ENCODE measurements at regions not wholly inside any gene's neighbourhood (a gene's known extent, or its start where the extent isn't known, plus 50 kb on each side); places are given as distances from the start of the nearest gene placed in this dataset.

DNA sequence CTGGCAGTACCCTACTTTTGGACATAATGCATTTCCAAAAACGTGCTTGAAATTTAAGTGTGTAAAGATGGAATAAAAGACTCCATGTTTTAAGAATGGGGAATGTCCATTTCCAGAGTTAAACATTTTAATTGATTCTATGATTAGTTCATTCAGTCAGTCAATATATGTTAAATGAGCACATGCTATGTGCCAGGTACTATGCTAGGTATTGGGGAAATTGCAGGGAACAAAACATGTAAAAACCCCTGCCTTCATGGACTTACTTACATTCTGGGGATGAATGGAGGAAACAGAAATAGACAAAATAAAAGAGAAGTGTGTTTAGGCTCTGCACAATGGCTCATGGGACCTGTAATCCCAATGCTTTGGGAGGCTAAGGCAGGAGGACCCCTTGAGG lies 288.6 kb downstream of the MTX2 start:
- Mint-ChIP-seq H3K36me3 (ENCODE audit: low read depth) (no peaks in the 10 kb centered on the region), H3K27me3 (peaks cover 51% of the 10 kb centered on the region), H3K9me3 (no peaks in the 10 kb centered on the region), H3K27ac (no peak overlapping the region), H3K4me1 (peaks cover 11% of the 10 kb centered on the region), H3K4me3 (no peak overlapping the region)
- no peak for DNase-seq
- intact Hi-C loops (cut with micrococcal nuclease) = no loop called here

DNA sequence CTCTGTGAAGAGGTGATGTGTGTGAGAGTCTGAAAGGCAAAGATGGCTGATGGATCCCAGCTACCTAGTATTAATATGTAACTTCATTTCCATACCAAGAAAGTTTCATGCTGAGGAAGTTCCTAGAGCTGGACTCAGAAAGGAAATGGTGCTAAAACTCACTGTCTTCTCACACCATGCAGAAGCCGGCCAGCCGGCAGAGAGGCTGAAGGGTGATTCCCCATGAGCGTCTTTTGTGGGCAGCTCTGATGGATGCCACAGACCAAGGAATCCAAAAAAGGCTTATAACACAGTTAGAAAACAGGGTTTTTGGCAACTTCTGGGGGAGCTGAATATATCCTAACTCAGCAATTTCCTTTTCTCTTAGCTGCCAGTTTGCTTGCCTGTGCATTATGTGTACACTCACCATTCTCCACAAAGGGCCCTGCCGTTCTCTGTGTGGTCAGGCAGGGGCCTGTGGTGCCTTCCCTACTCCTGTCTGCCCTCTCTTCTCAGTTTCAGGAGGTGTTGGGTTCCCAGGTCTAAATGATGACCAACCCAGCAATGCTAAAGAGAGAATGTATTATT lies 289.4 kb downstream of the MTX2 start:
- intact Hi-C loops (cut with micrococcal nuclease) = no loop called here
- DNase-seq = no peak
- Mint-ChIP-seq H3K36me3 (ENCODE audit: low read depth) (no peaks in the 10 kb centered on the region), H3K27me3 (peaks cover 47% of the 10 kb centered on the region), H3K4me1 (peaks cover 10% of the 10 kb centered on the region), H3K27ac (no peak overlapping the region), H3K9me3 (no peaks in the 10 kb centered on the region), H3K4me3 (no peak overlapping the region)

DNA sequence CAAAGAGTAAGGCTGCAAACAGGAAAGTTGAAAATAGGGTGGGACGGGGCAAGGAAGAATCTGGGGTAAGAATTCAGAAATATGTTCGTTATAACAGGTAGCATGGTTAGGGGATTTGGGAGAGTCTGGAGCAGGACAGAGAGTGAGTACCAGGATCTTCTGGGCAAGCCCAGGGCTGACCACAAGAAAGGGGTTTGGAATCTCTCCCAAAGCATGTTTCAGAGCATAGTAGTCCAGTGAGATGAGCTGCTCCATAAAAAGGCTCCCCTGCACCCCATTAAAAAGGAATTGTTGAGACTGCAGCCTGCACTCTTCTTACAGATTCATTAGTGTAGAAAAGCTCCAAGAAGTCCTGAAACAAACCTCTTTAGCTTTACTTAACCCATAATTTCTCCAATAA lies 291.1 kb downstream of the MTX2 start:
- H3K27me3 Mint-ChIP-seq = peaks cover 41% of the 10 kb centered on the region

DNA sequence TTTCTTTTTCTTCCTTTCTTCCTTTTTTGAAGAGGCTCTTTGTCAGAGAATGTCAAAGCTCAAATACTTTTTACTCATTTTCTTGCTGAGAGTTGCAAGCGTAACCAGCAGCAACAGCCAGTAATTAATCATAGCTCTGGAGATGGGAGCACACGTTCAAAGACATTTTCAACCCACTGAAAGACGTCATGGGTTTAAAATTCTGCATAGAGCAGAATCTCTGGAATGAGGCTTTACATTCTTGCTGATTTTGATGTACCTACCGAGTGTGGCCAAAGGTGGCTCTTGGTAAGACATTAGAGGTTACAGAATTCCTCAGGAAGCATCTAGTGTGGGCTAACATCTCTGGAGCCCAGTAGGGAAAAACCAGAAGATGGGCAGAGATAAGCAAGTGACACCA lies 292.5 kb downstream of the MTX2 start:
- no peaks in the 10 kb centered on the region for H3K36me3 Mint-ChIP-seq (ENCODE audit: low read depth)
- DNase-seq = no peak
- no peaks in the 10 kb centered on the region for H3K9me3 Mint-ChIP-seq
- intact Hi-C loops (cut with micrococcal nuclease) = no loop called here
- peaks cover 31% of the 10 kb centered on the region for H3K27me3 Mint-ChIP-seq
- no peak overlapping the region for H3K4me3 Mint-ChIP-seq
- no peaks in the 10 kb centered on the region for H3K4me1 Mint-ChIP-seq
- no peak overlapping the region for H3K27ac Mint-ChIP-seq

More for the DNA sequence above, 291.1 kb downstream of the MTX2 start:
- Mint-ChIP-seq H3K27ac (no peak overlapping the region), H3K4me1 (no peaks in the 10 kb centered on the region), H3K9me3 (no peaks in the 10 kb centered on the region), H3K4me3 (no peak overlapping the region), H3K36me3 (ENCODE audit: low read depth) (no peaks in the 10 kb centered on the region)
- intact Hi-C loops (cut with micrococcal nuclease) = no loop called here
- DNase-seq = no peak

DNA sequence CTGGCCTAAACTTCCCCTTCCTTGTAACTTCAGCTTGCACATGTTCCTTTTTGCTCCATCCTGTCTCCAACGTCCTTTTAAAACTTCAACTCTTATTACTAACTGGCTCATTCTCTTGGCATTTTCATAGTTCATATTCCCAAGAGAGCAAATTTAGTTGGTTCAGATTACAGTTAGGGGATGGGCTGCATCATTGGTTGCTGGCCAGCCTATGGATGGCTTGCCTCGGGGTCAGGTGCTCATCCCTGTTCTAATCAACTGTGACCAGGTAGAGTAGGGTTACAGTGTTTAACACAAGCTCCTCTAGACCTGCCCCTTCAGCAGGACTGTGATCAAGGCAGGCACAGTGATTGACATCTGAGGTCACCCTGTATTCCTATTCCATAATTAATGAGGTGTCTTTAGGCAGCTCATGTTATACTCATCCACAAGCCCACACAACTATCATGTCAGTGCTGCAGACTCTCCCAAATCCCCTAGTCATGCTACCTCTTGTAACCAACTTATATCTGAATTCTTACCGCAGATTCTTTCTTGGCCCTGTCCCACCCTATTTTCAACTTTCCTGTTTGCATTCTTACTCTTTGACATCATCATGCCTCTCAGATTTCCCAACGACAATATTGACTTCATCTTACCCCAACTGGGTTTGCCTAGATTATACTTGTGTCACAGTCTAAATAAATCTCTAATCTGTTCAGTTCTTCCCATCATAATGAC lies 293.3 kb downstream of the MTX2 start:
- Mint-ChIP-seq H3K27ac (no peak overlapping the region), H3K27me3 (peaks cover 27% of the 10 kb centered on the region), H3K4me3 (no peak overlapping the region), H3K4me1 (no peaks in the 10 kb centered on the region), H3K9me3 (no peaks in the 10 kb centered on the region), H3K36me3 (ENCODE audit: low read depth) (no peaks in the 10 kb centered on the region)
- intact Hi-C loops (cut with micrococcal nuclease) = no loop called here
- DNase-seq = no peak

DNA sequence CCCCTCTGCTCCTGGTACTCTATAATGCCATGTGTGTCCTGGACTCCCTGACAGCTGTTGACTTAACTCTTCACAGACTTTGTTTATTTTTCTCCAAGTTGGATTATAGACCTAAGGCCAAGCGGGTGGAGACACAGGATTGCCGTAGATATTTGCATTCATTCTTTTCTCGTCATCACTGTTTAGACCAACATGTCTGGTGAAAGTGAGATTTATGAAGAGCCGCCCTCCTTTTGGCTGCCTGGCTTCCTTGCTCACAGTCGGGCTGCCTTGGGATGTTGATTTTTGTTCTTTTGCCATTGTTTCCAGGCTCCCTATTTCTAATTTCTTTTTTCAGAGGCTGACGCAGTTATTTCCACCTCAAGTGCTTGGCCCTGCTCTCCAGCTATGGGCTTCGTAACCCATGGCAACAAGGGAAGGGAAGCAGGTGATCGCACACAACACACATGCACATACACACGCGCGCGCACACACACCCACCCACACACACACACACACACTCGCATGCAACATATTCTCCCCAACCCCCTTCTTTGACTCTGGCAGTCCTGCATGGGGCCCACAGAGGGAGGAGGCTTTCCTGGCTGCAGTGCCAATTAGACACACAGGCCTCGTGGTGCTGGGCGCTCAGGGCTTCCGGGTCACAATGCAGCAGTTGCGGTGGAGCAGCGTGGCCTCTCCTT lies 296.5 kb downstream of the MTX2 start:
- Mint-ChIP-seq H3K36me3 (ENCODE audit: low read depth) (no peaks in the 10 kb centered on the region), H3K27ac (no peak overlapping the region), H3K27me3 (peaks cover 31% of the 10 kb centered on the region), H3K4me3 (no peak overlapping the region), H3K9me3 (no peaks in the 10 kb centered on the region), H3K4me1 (no peaks in the 10 kb centered on the region)
- DNase-seq = no peak
- intact Hi-C loops (cut with micrococcal nuclease) = no loop called here

DNA sequence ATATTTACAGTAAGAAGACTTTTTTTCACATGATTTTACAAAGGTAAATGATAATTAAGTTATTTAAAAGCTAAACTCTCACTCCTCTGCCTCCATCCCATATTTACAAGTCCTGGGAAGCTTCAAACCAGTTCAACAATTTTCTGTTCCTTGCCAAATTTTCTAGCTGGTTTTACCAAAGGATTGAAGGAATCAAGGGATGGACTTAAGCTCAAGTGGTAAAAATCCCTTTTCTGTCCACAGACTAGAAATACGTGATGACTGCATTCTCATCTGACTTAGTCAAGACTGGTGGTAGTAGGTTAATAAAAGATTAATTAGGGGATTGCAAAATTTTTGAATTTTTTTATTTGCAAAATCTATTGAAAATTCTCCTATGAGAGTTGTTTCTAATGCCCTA lies 297.3 kb downstream of the MTX2 start:
- no peak overlapping the region for H3K4me3 Mint-ChIP-seq
- DNase-seq = no peak
- intact Hi-C loops (cut with micrococcal nuclease) = no loop called here
- peaks cover 30% of the 10 kb centered on the region for H3K27me3 Mint-ChIP-seq
- H3K27ac Mint-ChIP-seq = no peak overlapping the region
- no peaks in the 10 kb centered on the region for H3K36me3 Mint-ChIP-seq (ENCODE audit: low read depth)
- H3K9me3 Mint-ChIP-seq = no peaks in the 10 kb centered on the region
- no peaks in the 10 kb centered on the region for H3K4me1 Mint-ChIP-seq

DNA sequence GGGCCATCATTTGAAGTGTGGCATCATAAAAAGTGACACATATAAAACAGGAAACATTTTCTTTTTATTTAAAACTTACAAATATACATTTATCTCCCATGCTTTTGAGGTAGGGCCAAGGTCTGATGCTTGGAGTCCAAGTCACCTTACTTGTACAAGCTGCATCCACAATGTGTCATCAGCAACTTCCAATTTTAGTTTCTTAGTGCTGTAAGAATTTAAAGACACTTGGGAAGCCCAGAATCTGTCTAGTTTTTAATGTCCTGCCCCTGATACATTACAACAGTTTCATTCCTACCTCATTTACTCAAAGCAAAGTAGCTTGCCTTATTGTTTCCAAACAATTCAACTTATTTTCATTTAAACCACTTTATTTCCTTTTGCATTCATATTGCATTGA lies 297.7 kb downstream of the MTX2 start:
- no peak for DNase-seq
- Mint-ChIP-seq H3K27me3 (peaks cover 30% of the 10 kb centered on the region), H3K4me3 (no peak overlapping the region), H3K9me3 (no peaks in the 10 kb centered on the region), H3K27ac (no peak overlapping the region), H3K4me1 (no peaks in the 10 kb centered on the region), H3K36me3 (ENCODE audit: low read depth) (no peaks in the 10 kb centered on the region)
- intact Hi-C loops (cut with micrococcal nuclease) = no loop called here

DNA sequence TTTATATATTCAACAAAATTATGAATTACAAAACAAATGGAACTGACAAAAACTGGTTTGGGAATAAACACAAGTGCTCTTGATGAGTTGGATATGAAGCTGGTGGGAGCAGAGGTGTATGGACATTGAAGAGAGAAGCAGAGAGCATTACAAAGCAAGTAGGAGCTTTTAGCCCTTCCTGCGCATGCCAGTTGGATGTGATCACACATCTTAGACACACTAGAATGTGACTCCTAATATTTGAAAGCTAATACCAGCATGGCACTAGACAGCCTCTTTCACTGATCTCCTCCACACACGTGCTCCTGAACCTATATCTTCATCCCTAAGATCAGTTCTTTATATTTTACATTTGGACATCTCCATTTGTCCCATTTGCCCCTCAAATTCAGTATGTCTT lies 298.1 kb downstream of the MTX2 start:
- Mint-ChIP-seq H3K27ac (no peak overlapping the region), H3K9me3 (no peaks in the 10 kb centered on the region), H3K36me3 (ENCODE audit: low read depth) (no peaks in the 10 kb centered on the region), H3K4me3 (no peak overlapping the region), H3K27me3 (peaks cover 32% of the 10 kb centered on the region), H3K4me1 (no peaks in the 10 kb centered on the region)
- intact Hi-C loops (cut with micrococcal nuclease) = no loop called here
- no peak for DNase-seq

DNA sequence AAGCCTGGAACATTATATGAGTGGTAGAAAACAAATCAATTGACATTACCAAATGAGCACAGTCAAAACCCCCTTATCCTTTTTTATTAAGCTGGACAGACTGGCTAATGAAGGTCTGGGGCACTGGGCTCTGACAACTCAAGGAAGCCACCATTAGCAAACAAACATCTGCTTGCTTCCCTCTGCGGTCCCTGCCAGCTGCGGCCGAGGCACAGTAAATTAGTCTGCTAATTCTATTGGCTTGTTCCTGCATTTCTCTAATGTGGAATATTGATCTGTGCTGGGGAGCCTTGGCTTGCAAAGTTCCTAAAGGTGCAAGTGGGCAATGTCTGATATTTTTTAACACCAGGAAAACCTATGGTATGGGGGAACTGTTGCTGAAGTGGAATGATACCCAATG lies 300.3 kb downstream of the MTX2 start:
- no peaks in the 10 kb centered on the region for H3K4me1 Mint-ChIP-seq
- peaks cover 30% of the 10 kb centered on the region for H3K27me3 Mint-ChIP-seq
- no peaks in the 10 kb centered on the region for H3K9me3 Mint-ChIP-seq
- intact Hi-C loops (cut with micrococcal nuclease) = no loop called here
- no peaks in the 10 kb centered on the region for H3K36me3 Mint-ChIP-seq (ENCODE audit: low read depth)
- DNase-seq = no peak
- H3K27ac Mint-ChIP-seq = no peak overlapping the region
- no peak overlapping the region for H3K4me3 Mint-ChIP-seq

DNA sequence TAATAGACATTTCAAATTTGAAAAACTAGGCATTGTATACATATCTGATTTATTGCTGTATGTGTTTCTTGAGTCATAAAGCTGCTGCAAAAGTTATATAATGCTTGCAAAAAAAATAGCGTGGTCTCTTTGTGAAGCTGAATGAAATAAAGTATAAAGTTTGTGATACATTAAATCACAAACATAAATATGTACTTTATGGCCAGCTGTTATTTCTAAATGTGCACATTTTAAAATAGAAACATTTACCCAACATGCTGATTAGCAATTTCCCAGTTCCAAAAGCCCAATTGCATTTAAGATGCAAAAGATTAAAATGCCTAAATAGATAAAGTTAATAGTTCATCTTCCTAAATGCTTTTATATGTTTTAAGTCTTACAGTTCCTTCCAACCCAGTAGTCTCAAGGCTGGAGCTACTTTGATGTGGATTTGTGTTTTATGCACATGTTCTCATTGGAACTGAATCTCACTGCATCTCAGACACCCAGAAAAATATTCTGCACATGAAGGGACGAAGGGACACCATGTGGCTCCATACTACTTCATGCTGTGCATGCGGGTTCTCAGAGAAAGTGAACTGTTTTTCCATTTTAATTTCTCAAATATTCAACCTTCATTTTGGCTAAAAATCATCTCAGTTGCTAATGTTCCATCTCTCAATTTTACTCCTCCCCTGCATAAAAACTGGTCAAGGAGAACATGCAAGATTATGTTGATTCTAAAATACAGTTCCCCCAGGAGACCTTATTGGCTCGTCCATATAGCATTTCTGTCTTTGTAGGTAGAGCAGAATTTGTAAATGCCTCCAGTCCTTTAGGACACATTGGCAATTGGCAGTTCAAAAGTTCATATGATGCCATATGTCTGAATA lies 304.6 kb downstream of the MTX2 start:
- Mint-ChIP-seq H3K9me3 (peaks cover 4% of the 10 kb centered on the region), H3K4me1 (no peaks in the 10 kb centered on the region), H3K4me3 (no peak overlapping the region), H3K27ac (no peak overlapping the region), H3K27me3 (peaks cover 28% of the 10 kb centered on the region), H3K36me3 (ENCODE audit: low read depth) (no peaks in the 10 kb centered on the region)
- no peak for DNase-seq
- intact Hi-C loops (cut with micrococcal nuclease) = no loop called here

DNA sequence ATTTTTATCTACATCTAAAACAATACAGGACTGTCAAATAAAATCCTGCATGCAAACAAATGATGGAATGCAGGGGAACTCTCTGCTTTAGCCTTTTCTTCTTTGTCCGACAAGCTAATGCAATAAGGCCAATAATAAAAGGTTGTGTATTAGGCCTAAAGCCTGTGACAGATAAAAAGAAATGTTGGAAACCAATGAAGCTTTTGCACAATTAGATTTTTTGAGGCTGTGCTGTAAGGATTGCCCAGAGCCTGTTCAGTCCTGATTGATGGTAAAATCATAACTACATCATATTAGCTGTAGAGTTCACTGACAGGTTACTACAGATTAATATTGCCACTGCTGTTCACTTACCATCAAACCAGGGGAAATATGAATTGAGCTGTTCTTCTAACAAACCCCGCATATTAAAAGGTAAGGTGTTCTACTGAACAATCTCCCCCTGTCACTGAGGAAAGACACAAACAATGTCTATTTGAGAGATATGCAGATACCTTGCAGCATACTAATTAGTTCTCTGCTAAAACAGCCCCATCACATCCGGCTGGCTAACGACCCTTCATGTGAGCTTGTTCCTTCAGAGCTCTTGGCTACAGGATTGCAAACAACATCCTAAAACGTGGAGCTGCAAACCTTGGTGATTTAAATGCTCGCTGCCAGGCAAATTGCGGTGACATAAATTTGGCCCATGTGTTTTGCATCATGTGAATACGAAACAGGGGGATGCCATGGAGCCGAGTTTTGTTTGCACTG lies 305.4 kb downstream of the MTX2 start:
- no peak for DNase-seq
- Mint-ChIP-seq H3K27me3 (peaks cover 24% of the 10 kb centered on the region), H3K27ac (no peak overlapping the region), H3K4me1 (no peaks in the 10 kb centered on the region), H3K9me3 (peaks cover 5% of the 10 kb centered on the region), H3K36me3 (ENCODE audit: low read depth) (no peaks in the 10 kb centered on the region), H3K4me3 (no peak overlapping the region)
- intact Hi-C loops (cut with micrococcal nuclease) = no loop called here

DNA sequence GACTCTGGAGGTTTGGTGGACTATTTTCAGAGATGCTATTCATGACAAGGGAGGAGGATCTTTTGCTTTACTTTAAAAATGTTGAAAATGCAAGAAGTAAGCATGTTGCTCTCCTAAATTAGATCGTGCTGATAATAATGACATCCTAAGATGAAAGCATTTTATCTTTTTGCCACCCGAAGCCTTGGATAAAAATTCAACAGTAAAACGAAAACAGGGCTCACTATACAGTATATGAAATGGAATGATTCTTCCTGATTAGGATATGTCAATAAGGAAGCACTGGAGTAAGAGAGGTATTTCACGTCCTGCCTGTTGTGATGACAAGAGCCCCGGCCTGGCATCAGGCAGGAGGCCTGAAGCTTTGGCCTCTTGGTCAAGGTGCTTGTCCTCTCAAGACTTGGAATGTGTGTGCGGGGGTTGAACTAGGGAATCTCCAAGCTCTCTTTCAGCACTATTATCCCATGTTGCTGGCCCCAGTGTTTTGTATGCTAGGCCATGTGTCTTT lies 306.0 kb downstream of the MTX2 start:
- Mint-ChIP-seq H3K9me3 (peaks cover 8% of the 10 kb centered on the region), H3K4me1 (no peaks in the 10 kb centered on the region), H3K27ac (no peak overlapping the region), H3K36me3 (ENCODE audit: low read depth) (no peaks in the 10 kb centered on the region), H3K27me3 (peaks cover 21% of the 10 kb centered on the region), H3K4me3 (no peak overlapping the region)
- no peak for DNase-seq
- intact Hi-C loops (cut with micrococcal nuclease) = no loop called here

Data from activated CD4-positive, alpha-beta T cell treated with anti-CD3 and anti-CD28 coated beads, Interleukin-2, amount 10 ng/mL, durations not matched to agents 24 days and 14 days (primary cell).